NT2/D1 (cell line): ENCODE measurements at regions not wholly inside any gene's neighbourhood (a gene's known extent, or its start where the extent isn't known, plus 50 kb on each side); places are given as distances from the start of the nearest gene placed in this dataset.

Source experiments
- DNase-seq: peaks from one replicate; pipeline ENCODE4 v3.0.0-alpha.2; 2011; ENCODE audit warnings: low read depth, low spot score
- H3K27me3 ChIP-seq: 2 replicates; pipeline ENCODE4 v1.6.0; 2011; ENCODE audit warnings: mild to moderate bottlenecking; ENCODE audit not compliant: insufficient read length, insufficient read depth
- H3K36me3 ChIP-seq: 2 replicates; pipeline ENCODE4 v1.6.1; 2011; ENCODE audit warnings: mild to moderate bottlenecking, low read length, mixed read lengths; ENCODE audit not compliant: insufficient read depth, insufficient read length
- H3K4me1 ChIP-seq: 2 replicates; pipeline ENCODE4 v1.5.1; 2011; ENCODE audit not compliant: insufficient read depth, insufficient read length
- H3K4me3 ChIP-seq: 2 replicates; pipeline ENCODE4 v1.5.1; 2011; ENCODE audit warnings: low read depth; ENCODE audit not compliant: insufficient read length
- H3K9ac ChIP-seq: 2 replicates; pipeline ENCODE4 v1.6.0; 2011; ENCODE audit warnings: low read depth; ENCODE audit not compliant: insufficient read length
- H3K9me3 ChIP-seq: 2 replicates; pipeline ENCODE4 v1.5.1; 2011; ENCODE audit warnings: mild to moderate bottlenecking, low read length; ENCODE audit not compliant: insufficient read depth
- SUZ12 ChIP-seq: IDR thresholded peaks from 2 replicates; pipeline ENCODE4 v1.6.1; 2011; ENCODE audit not compliant: insufficient read length, insufficient read depth; ENCODE audit errors: extremely low read depth
- YY1 ChIP-seq: IDR thresholded peaks from 2 replicates; pipeline ENCODE4 v1.6.1; 2011; ENCODE audit not compliant: insufficient read length, insufficient read depth
- ZNF274 ChIP-seq: IDR thresholded peaks from 2 replicates; pipeline ENCODE4 v1.6.1; 2011; ENCODE audit warnings: mild to moderate bottlenecking, low read depth, low read length

DNA sequence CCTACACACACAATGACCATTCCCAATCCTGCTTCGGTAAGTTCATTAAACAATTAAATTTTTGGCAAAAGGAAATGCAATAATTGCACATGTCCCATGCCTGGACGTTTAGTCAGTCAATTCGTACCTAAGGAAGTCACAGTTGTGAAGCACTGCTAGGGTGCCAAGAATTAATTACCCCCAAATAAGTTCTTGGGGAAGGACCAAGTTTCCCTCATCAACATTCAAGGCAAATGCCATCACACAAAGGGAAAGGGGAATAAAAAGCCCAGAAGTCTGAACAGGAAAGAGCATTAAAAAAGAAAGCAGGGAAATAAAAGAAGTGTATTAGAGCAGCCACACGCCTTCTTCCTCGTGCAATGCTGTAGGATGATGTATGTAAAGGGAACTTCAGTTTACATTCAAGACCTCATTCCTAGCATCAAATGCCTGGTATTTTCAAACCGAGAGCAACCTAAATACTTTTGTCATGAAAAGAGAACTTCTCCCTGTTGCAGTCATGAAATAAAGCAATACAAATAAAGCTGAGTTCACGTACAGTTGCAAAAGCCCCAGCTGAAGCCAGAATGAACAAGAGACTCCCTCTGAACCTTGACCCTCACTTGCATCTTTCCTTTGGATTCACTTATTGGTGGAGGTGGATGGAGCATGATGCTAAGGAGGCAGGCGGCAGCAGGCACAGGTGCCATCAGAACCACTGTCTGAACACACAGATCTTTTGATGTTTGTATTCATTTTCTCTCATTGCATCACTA lies 124.0 kb upstream of the PPARGC1A start:
- Histone ChIP-seq H3K4me3 (no peak overlapping the region), H3K4me1 (no peaks in the 10 kb centered on the region), H3K27me3 (no peaks in the 10 kb centered on the region), H3K9me3 (no peaks in the 10 kb centered on the region), H3K36me3 (no peaks in the 10 kb centered on the region), H3K9ac (no peak overlapping the region)
- TF ChIP-seq ZNF274 (no peak), SUZ12 (no peak), YY1 (no peak)
- DNase-seq: no peak

DNA sequence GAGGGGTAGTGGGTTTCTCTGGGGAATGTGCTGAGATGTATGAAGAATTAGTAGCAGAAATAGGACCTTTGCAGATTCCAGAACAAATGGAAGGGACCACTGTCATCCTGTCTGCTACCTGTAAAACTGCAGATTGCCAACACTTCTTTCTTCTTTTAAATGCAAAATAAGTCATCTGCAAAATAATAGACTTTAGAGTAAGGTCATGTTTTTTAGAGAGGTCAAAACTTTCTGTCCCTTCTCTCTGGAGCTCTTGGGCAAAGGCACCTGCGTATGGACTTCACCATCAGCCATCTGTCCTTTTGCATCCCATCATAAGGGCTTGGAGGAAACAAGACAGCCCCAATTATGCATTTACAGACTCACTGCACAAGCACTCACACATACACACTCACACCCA lies 121.1 kb upstream of the PPARGC1A start:
- Histone ChIP-seq H3K27me3 (no peaks in the 10 kb centered on the region), H3K9ac (no peak overlapping the region), H3K4me3 (no peak overlapping the region), H3K4me1 (peaks cover 4% of the 10 kb centered on the region), H3K36me3 (no peaks in the 10 kb centered on the region), H3K9me3 (no peaks in the 10 kb centered on the region)
- DNase-seq: no peak
- TF ChIP-seq ZNF274: no peak
- no peak for TF ChIP-seq SUZ12
- TF ChIP-seq YY1: no peak

DNA sequence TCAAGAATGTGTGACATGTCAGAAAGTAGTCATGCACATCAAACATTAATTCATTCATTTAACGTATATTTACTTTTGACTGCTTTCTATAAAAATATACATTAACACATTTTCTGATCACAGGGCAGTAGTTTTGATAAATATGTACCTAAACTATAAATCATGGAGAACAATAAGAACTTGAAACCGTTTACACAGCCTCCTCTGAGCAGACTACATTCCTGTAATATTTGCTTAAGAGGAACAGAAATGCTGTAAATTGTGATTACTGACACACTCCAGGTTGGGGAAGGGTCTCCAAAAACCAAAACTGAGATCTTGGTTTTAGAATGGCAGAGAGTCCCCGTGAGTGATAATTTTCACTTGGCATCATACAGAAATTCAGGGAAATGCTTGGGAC lies 120.7 kb upstream of the PPARGC1A start:
- Histone ChIP-seq H3K9me3 (no peaks in the 10 kb centered on the region), H3K9ac (no peak overlapping the region), H3K4me1 (peaks cover 4% of the 10 kb centered on the region), H3K27me3 (no peaks in the 10 kb centered on the region), H3K36me3 (no peaks in the 10 kb centered on the region), H3K4me3 (no peak overlapping the region)
- DNase-seq: no peak
- no peak for TF ChIP-seq YY1
- TF ChIP-seq SUZ12: no peak
- TF ChIP-seq ZNF274: no peak

DNA sequence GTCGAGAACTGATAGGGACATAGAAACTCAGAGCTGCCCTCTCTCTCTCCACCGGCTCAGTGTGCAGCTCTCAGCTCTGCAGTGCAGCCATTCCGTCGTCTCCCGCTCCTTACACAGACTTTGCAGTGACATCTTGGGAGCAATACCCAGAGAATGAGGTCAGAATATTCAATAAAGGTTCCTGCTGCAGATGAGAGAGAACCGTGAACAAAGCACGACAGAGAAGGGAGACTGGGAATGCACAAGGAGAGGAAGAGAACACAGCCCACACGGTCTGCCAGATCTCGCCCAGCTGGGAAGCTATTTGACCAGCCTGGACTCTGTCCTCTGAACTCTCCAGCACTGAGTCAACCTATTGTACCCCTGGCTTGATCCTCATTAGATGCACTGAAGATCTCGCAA lies 118.0 kb upstream of the PPARGC1A start:
- H3K9ac ChIP-seq: no peak overlapping the region
- H3K36me3 ChIP-seq: no peaks in the 10 kb centered on the region
- no peak for DNase-seq
- H3K27me3 ChIP-seq: no peaks in the 10 kb centered on the region
- TF ChIP-seq ZNF274: no peak
- TF ChIP-seq YY1: no peak
- no peak for TF ChIP-seq SUZ12
- H3K4me1 ChIP-seq: peaks cover 4% of the 10 kb centered on the region
- no peaks in the 10 kb centered on the region for H3K9me3 ChIP-seq
- no peak overlapping the region for H3K4me3 ChIP-seq

DNA sequence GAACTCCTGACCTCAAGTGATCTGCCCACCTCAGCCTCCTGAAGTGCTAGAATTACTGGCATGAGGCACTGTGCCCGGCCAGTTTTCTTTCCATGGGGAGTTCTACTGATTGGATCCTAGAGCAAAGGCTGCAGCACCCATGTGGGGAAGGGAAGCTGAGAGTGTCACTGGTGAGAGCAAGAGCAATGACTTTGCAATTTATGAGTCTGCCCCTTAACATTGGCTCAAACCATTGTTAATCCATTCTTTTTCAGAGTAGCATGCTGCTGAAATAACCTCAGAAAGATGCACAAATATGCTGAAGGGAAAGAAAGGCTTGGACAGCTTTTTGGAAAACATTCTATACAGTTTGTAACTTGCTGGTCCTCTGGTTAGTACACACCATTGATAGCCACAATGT lies 116.4 kb upstream of the PPARGC1A start:
- Histone ChIP-seq H3K9me3 (no peaks in the 10 kb centered on the region), H3K36me3 (no peaks in the 10 kb centered on the region), H3K27me3 (no peaks in the 10 kb centered on the region), H3K4me3 (no peak overlapping the region), H3K9ac (no peak overlapping the region), H3K4me1 (peaks cover 4% of the 10 kb centered on the region)
- TF ChIP-seq SUZ12 (no peak), ZNF274 (no peak), YY1 (no peak)
- DNase-seq: no peak

DNA sequence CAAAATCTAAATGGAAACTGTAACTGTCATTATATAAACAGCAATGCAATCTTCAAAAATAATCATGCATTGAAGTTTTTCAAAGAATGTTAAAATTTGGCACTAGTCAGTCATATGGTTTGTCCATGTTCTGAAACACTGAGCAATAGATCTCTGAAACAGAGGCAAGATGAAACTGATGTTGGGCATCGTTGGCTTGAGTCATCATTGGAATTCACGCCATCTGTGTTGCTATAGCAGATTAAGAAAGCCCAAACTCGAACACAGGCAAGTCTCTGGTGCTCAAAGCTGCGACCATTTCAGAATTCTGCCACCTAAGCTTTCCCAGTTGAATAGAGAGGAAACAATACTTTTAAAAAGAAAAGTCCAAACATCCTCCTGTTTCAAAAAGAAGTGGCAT lies 114.1 kb upstream of the PPARGC1A start:
- H3K9me3 ChIP-seq: no peaks in the 10 kb centered on the region
- H3K27me3 ChIP-seq: no peaks in the 10 kb centered on the region
- H3K4me1 ChIP-seq: peaks cover 4% of the 10 kb centered on the region
- no peak for TF ChIP-seq YY1
- no peak for TF ChIP-seq SUZ12
- TF ChIP-seq ZNF274: no peak
- no peaks in the 10 kb centered on the region for H3K36me3 ChIP-seq
- no peak overlapping the region for H3K9ac ChIP-seq
- no peak for DNase-seq
- no peak overlapping the region for H3K4me3 ChIP-seq

DNA sequence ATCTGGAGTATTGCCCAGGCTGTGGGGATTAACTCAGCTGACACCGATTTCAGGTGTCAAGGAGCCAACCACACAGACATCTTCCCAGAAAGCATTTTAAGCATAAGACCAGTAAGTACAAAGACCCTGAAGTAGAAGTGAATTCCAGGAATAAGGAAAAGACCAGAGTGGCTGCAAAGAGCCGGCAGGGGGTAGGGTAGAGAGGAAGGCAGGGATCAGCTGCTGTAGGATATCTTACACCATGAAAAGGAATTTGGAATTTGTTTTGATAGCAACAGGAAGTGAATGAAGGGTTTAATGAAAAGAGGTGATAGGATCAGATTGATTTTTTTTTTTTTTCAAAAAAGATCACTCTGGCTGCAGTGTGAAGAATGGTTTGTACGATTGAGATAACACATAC lies 113.6 kb upstream of the PPARGC1A start:
- no peaks in the 10 kb centered on the region for H3K27me3 ChIP-seq
- no peak overlapping the region for H3K9ac ChIP-seq
- DNase-seq: no peak
- no peak overlapping the region for H3K4me3 ChIP-seq
- H3K9me3 ChIP-seq: no peaks in the 10 kb centered on the region
- H3K4me1 ChIP-seq: peaks cover 4% of the 10 kb centered on the region
- TF ChIP-seq SUZ12 (no peak), ZNF274 (no peak), YY1 (no peak)
- H3K36me3 ChIP-seq: no peaks in the 10 kb centered on the region
